K562 (cell line): ENCODE measurements at regions not wholly inside any gene's neighbourhood (a gene's known extent, or its start where the extent isn't known, plus 50 kb on each side); places are given as distances from the start of the nearest gene placed in this dataset.

Source experiments
- ATAC-seq: fragments of 200-7000 bp; cut with Tn5 transposase; 3 replicates; pipeline ENCODE4 v1.9.1; 2020; ENCODE audit warnings: moderate library complexity
- BruUV-seq: library from RNA; stranded (reverse); fragments of 400-500 nt; replicated peaks from 2 replicates; lab custom pipeline; 2021; lab: Mats Ljungman, UMichigan
- CTCF ChIA-PET: fragments of 300-600 bp; formaldehyde crosslinking; extraction: SDS; loops from one replicate; lab custom pipeline; 2021; ENCODE audit warnings: low intra/inter-chr PET ratio; lab: Yijun Ruan, JAX
- POLR2A ChIA-PET: fragments of 300-600, 350-650 bp; sonication (Branson Sonifier 250); formaldehyde crosslinking; extraction: SDS; loops from one replicate; lab custom pipeline; 2021; ENCODE audit warnings: antibody characterized with exemption, inconsistent platforms; lab: Yijun Ruan, JAX
- DNase-seq, 4 experiments: peaks; one replicate each; pipeline versions ENCODE4 v3.0.0 to v3.0.0-alpha.2; 2011 to 2018; ENCODE audit warnings: low spot score in 3 of 4, mixed read lengths in 3 of 4; ENCODE audit errors: extremely low read depth in 1 of 4
- FAIRE-seq: peaks from 2 replicates; lab custom pipeline; 2011; peaks lifted over from hg19 to GRCh38; lab: Jason Lieb, UNC
- H2AFZ ChIP-seq: 2 replicates; pipeline ENCODE4 v1.6.0; 2011; ENCODE audit warnings: low read depth, low read length, control low read depth, inconsistent platforms
- H3K27ac ChIP-seq: fragments of 200-600 bp; 3 replicates; pipeline ENCODE4 v1.8.0; 2011; ENCODE audit warnings: low read depth, mild to moderate bottlenecking, control low read depth, inconsistent platforms, low read length, moderate library complexity, mixed read lengths; ENCODE audit errors: extremely low read depth
- H3K27me3 ChIP-seq, 2 experiments: fragments of 300-600 bp in 1 of 2; 2 replicates in 1 of 2; 3 replicates in 1 of 2; pipeline versions ENCODE4 v1.6.0 to v1.8.0; 2011; ENCODE audit warnings: inconsistent platforms in 2 of 2, low read length in 2 of 2, mild to moderate bottlenecking in 1 of 2, mixed read lengths in 1 of 2, moderate library complexity in 1 of 2; ENCODE audit not compliant: control insufficient read depth in 2 of 2, insufficient read depth in 2 of 2
- H3K36me3 ChIP-seq: fragments of 300-600 bp; 3 replicates; pipeline ENCODE4 v1.8.0; 2011; ENCODE audit warnings: mild to moderate bottlenecking, low read length, inconsistent platforms; ENCODE audit not compliant: control insufficient read depth, insufficient read depth
- H3K4me1 ChIP-seq, 2 experiments: fragments of 200-600 bp in 1 of 2; replicated peaks in 1 of 2; 2 replicates in 1 of 2; 3 replicates in 1 of 2; pipeline versions ENCODE4 v1.5.1 to v1.8.0; 2011; ENCODE audit warnings: inconsistent platforms in 2 of 2, low read length in 2 of 2, mild to moderate bottlenecking in 1 of 2, mixed read lengths in 1 of 2, moderate library complexity in 1 of 2; ENCODE audit not compliant: control insufficient read depth in 2 of 2, insufficient read depth in 2 of 2
- H3K4me2 ChIP-seq: 2 replicates; pipeline ENCODE4 v1.6.1; 2011; ENCODE audit warnings: low read length, control low read depth, inconsistent platforms, mixed read lengths; ENCODE audit not compliant: insufficient read depth
- H3K4me3 ChIP-seq: fragments of 200-600 bp; sonication (generic), shearing (Covaris generic); 2 replicates; pipeline ENCODE4 v1.5.1; 2016; ENCODE audit warnings: control low read depth, inconsistent platforms
- H3K79me2 ChIP-seq: fragments of 200-600 bp; 3 replicates; pipeline ENCODE4 v1.8.0; 2011; ENCODE audit warnings: low read length, inconsistent platforms; ENCODE audit not compliant: control insufficient read depth, insufficient read depth
- H3K9ac ChIP-seq, 2 experiments: 2 replicates each; pipeline versions ENCODE4 v1.6.0 to v1.6.1; 2011; ENCODE audit warnings: low read depth in 2 of 2, low read length in 2 of 2, control low read depth in 1 of 2, inconsistent platforms in 1 of 2, mild to moderate bottlenecking in 1 of 2, mixed read lengths in 1 of 2; ENCODE audit not compliant: insufficient read depth in 1 of 2
- H3K9me1 ChIP-seq: one replicate; pipeline ENCODE4 v1.6.0; 2011; ENCODE audit warnings: inconsistent platforms, mild to moderate bottlenecking, low read length, moderate library complexity; ENCODE audit not compliant: control insufficient read depth, insufficient read depth
- H3K9me3 ChIP-seq: replicated peaks from 2 replicates; pipeline ENCODE4 v1.5.1; 2011; ENCODE audit warnings: low read depth, low read length, inconsistent platforms; ENCODE audit not compliant: control insufficient read depth, insufficient read depth
- H4K20me1 ChIP-seq: replicated peaks from 2 replicates; pipeline ENCODE4 v1.6.1; 2011; ENCODE audit warnings: low read length, inconsistent platforms, mixed read lengths; ENCODE audit not compliant: control insufficient read depth, insufficient read depth
- BCL6 ChIP-seq: fragments of 250-450 bp; sonication (Bioruptor Pico); IDR thresholded peaks from 2 replicates; pipeline ENCODE4 v1.4.0; 2020
- CREB5 ChIP-seq: fragments of 250-450 bp; sonication (Bioruptor Pico); IDR thresholded peaks from 2 replicates; pipeline ENCODE4 v1.5.0; 2020; ENCODE audit warnings: mild to moderate bottlenecking
- GABPA ChIP-seq: fragments of 200-800 bp; sonication (Bioruptor generic); conservative IDR thresholded peaks from 2 replicates; pipeline ENCODE4 v1.6.1; 2016; ENCODE audit warnings: low read depth, missing genetic modification characterization, missing compliant biosample characterization
- GATA2 ChIP-seq: sonication (generic); formaldehyde crosslinking; IDR thresholded peaks from 2 replicates; pipeline ENCODE4 v1.4.0; 2020; ENCODE audit warnings: mild to moderate bottlenecking, missing genetic modification reagents
- GTF2F1 ChIP-seq: IDR thresholded peaks from 2 replicates; pipeline ENCODE4 v1.6.1; 2011; ENCODE audit warnings: low read depth, low read length, improper control_type of control experiment
- HDAC3 ChIP-seq: fragments of 450-650 bp; IDR thresholded peaks from 2 replicates; pipeline ENCODE4 v1.6.1; 2018; ENCODE audit warnings: borderline replicate concordance, mild to moderate bottlenecking, moderate library complexity; ENCODE audit not compliant: partially characterized antibody
- KLF1 ChIP-seq: fragments of 450-650 bp; IDR thresholded peaks from 2 replicates; pipeline ENCODE4 v1.6.1; 2016; ENCODE audit warnings: missing genetic modification characterization, missing compliant biosample characterization
- MXD1 ChIP-seq: fragments of 250-450 bp; sonication (Bioruptor Pico); IDR thresholded peaks from 2 replicates; pipeline ENCODE4 v1.8.0; 2021; ENCODE audit warnings: borderline replicate concordance, mild to moderate bottlenecking, moderate library complexity; ENCODE audit not compliant: poor library complexity, severe bottlenecking
- NBN ChIP-seq: fragments of 450-650 bp; IDR thresholded peaks from 2 replicates; pipeline ENCODE4 v1.6.1; 2016; ENCODE audit warnings: low read depth, mild to moderate bottlenecking
- PPARD ChIP-seq: fragments of 250-450 bp; sonication (Bioruptor Pico); IDR thresholded peaks from 2 replicates; pipeline ENCODE4 v1.8.0; 2022; ENCODE audit warnings: inconsistent platforms, mild to moderate bottlenecking, moderate library complexity
- RUNX1 ChIP-seq: sonication (generic); IDR thresholded peaks from 2 replicates; pipeline ENCODE4 v1.6.1; 2016; ENCODE audit warnings: antibody characterized with exemption, low read depth
- SOX6 ChIP-seq: fragments of 450-650 bp; IDR thresholded peaks from 2 replicates; pipeline ENCODE4 v1.6.1; 2014; ENCODE audit warnings: mild to moderate bottlenecking
- SRSF3 ChIP-seq: fragments of 200-400 bp; formaldehyde crosslinking; IDR thresholded peaks from 2 replicates; pipeline ENCODE4 v1.6.1; 2016; ENCODE audit warnings: mild to moderate bottlenecking, low read length, moderate library complexity; ENCODE audit not compliant: insufficient read depth
- TAF7 ChIP-seq: fragments of 450-650 bp; IDR thresholded peaks from 2 replicates; pipeline ENCODE4 v1.6.1; 2016; ENCODE audit warnings: missing genetic modification characterization, missing compliant biosample characterization
- TBL1XR1 ChIP-seq, 2 experiments: IDR thresholded peaks; 2 replicates each; pipeline ENCODE4 v1.6.1; 2012; ENCODE audit warnings: improper control_type of control experiment in 2 of 2, low read length in 2 of 2, mild to moderate bottlenecking in 1 of 2
- TBP ChIP-seq: optimal IDR thresholded peaks from 2 replicates; pipeline ENCODE3; 2011; ENCODE audit warnings: low read depth, low read length, improper control_type of control experiment
- ZFP1 ChIP-seq: fragments of 450-650 bp; formaldehyde crosslinking; IDR thresholded peaks from 2 replicates; pipeline ENCODE4 v1.4.0; 2020; ENCODE audit warnings: mild to moderate bottlenecking, mixed read lengths
- ZNF12 ChIP-seq: sonication (generic); formaldehyde crosslinking; IDR thresholded peaks from 2 replicates; pipeline ENCODE4 v1.4.0; 2020; ENCODE audit warnings: mild to moderate bottlenecking, missing genetic modification reagents
- ZNF384 ChIP-seq: IDR thresholded peaks from 2 replicates; pipeline ENCODE4 v1.6.1; 2012; ENCODE audit warnings: low read depth, low read length, improper control_type of control experiment
- WGBS: fragments of 100-300 bp; shearing (Covaris generic); methylation state at CpG from one replicate; pipeline ENCODE4 v1.1.6; 2016; ENCODE audit warnings: low coverage, mixed read lengths; ENCODE audit not compliant: insufficient coverage; ENCODE audit errors: missing lambda C conversion rate; 5-methylcytosine and 5-hydroxymethylcytosine counted together
- in situ Hi-C: fragments of 300-500 bp; cut with MboI; formaldehyde crosslinking; loops from 4 replicates; pipeline ENCODE4 v1.15.0; 2018; ENCODE audit warnings: inconsistent platforms, mixed read lengths
- intact Hi-C: fragments of 100-400 bp; cut with micrococcal nuclease; formaldehyde crosslinking; loops from 2 replicates; pipeline ENCODE4 v1.14.2; 2022

- 2% methylated on average over 6 of the region's 6 CpGs for WGBS
- intact Hi-C loops, result no loop called here
- CTCF ChIA-PET, result no interaction called here
- Histone ChIP-seq H3K4me3 (no peak overlapping the region), H3K4me2 (no peak overlapping the region), H3K36me3 (no peaks in the 10 kb centered on the region), H3K27me3 (no peaks in the 10 kb centered on the region), H3K4me1 (no peaks in the 10 kb centered on the region), H4K20me1 (peaks cover 10% of the 10 kb centered on the region; the same call in 1 of the 2 replicates), H3K9me1 (no peaks in the 10 kb centered on the region), H3K9me3 (no peaks in the 10 kb centered on the region)
- POLR2A ChIA-PET, result interaction anchor here (0.8 kb wide), 1 partner anchor 26 kb away, joined by 4 read pairs; no protein-coding TSS in a partner anchor
- FAIRE-seq, result peak; percentile 6
- TF ChIP-seq SOX6 (no peak), ZNF384 (no peak), NBN (no peak), PPARD (CRISPR knock-in tag) (no peak), CREB5 (CRISPR knock-in tag) (no peak), ZNF12 (CRISPR knock-in tag) (no peak), GTF2F1 (no peak), MXD1 (no peak), TBP (no peak), BCL6 (CRISPR knock-in tag) (no peak), GABPA (tag) (no peak), HDAC3 (no peak), SRSF3 (no peak), ZFP1 (no peak), TAF7 (tag) (no peak), RUNX1 (no peak), TBL1XR1 (IDR thresholded peaks at IDR 0.05; ENCODE audit: low read length in 2 of 2) (no peak), KLF1 (tag) (no peak), GATA2 (CRISPR knock-in tag) (no peak)
- TF ChIP-seq, all 486 proteins: peak for 0
- Histone ChIP-seq H3K79me2 (no peaks in the 10 kb centered on the region), H3K9ac (no peak overlapping the region), H3K27ac (no peak overlapping the region), H2AFZ (no peak overlapping the region)
- in situ Hi-C loops, result no loop called here
- no TSS peak for BruUV-seq
- DNase-seq (no peak), ATAC-seq (no peak)
Measured at GRCh38 chr6:148221196-148221979, 121.2 kb upstream of the SASH1 start.
